OCI-LY7 (cell line): ENCODE measurements at regions not wholly inside any gene's neighbourhood (a gene's known extent, or its start where the extent isn't known, plus 50 kb on each side); places are given as distances from the start of the nearest gene placed in this dataset.

Experiments used
- BruUV-seq: library from RNA; stranded (reverse); fragments of 400-500 nt; replicated peaks from 2 replicates; lab custom pipeline; 2021; lab: Mats Ljungman, UMichigan
- CTCF ChIA-PET: fragments of 300-600 bp; sonication (Branson Sonifier 250); formaldehyde crosslinking; loops from one replicate; lab custom pipeline; 2022; ENCODE audit warnings: antibody characterized with exemption; ENCODE audit not compliant: unreplicated experiment; lab: Charles Lee
- POLR2A ChIA-PET: fragments of 300-600 bp; sonication (Branson Sonifier 250); formaldehyde crosslinking; loops from one replicate; lab custom pipeline; 2022; ENCODE audit warnings: antibody characterized with exemption; lab: Charles Lee
- DNase-seq: peaks from one replicate; pipeline ENCODE4 v3.0.0-alpha.2; 2015; ENCODE audit warnings: low spot score
- H2AFZ ChIP-seq: fragments of 200-600 bp; sonication (generic), shearing (Covaris generic); 2 replicates; pipeline ENCODE4 v1.6.1; 2014; ENCODE audit warnings: mild to moderate bottlenecking, antibody characterized with exemption, low read length, moderate library complexity
- H3K27ac ChIP-seq: fragments of 200-600 bp; sonication (generic); 2 replicates; pipeline ENCODE4 v1.5.1; 2014; ENCODE audit warnings: mixed run types, low read depth, mild to moderate bottlenecking, moderate library complexity, low read length, inconsistent platforms; ENCODE audit not compliant: poor library complexity, severe bottlenecking
- H3K36me3 ChIP-seq: fragments of 200-600 bp; sonication (generic); 2 replicates; pipeline ENCODE4 v1.6.1; 2014; ENCODE audit warnings: mild to moderate bottlenecking, antibody characterized with exemption, low read length, moderate library complexity, mixed read lengths; ENCODE audit not compliant: insufficient read depth
- H3K4me1 ChIP-seq: fragments of 200-600 bp; sonication (generic); 2 replicates; pipeline ENCODE4 v1.5.1; 2014; ENCODE audit warnings: mild to moderate bottlenecking, low read length; ENCODE audit not compliant: insufficient read depth, poor library complexity, severe bottlenecking
- H3K4me2 ChIP-seq: fragments of 200-600 bp; sonication (generic); 2 replicates; pipeline ENCODE4 v1.6.1; 2014; ENCODE audit warnings: mild to moderate bottlenecking, low read length
- H3K4me3 ChIP-seq: fragments of 200-600 bp; sonication (generic); 2 replicates; pipeline ENCODE4 v1.5.1; 2014; ENCODE audit warnings: mild to moderate bottlenecking, low read depth, low read length; ENCODE audit not compliant: poor library complexity, severe bottlenecking
- H3K79me2 ChIP-seq: fragments of 200-600 bp; sonication (generic); 2 replicates; pipeline ENCODE4 v1.6.1; 2016; ENCODE audit warnings: low read depth, mild to moderate bottlenecking, low read length, moderate library complexity, mixed read lengths; ENCODE audit not compliant: insufficient read depth
- H3K9me2 ChIP-seq: fragments of 200-600 bp; sonication (generic); 2 replicates; pipeline ENCODE4 v1.6.1; 2016; ENCODE audit warnings: mild to moderate bottlenecking, low read length, mixed read lengths; ENCODE audit not compliant: insufficient read depth
- H3K9me3 ChIP-seq: fragments of 200-600 bp; sonication (generic); 2 replicates; pipeline ENCODE4 v1.6.1; 2014; ENCODE audit warnings: mild to moderate bottlenecking, mixed run types, low read length, mixed read lengths
- H4K20me1 ChIP-seq: fragments of 200-600 bp; sonication (generic); 2 replicates; pipeline ENCODE4 v1.6.1; 2014; ENCODE audit warnings: mild to moderate bottlenecking, antibody characterized with exemption, low read length, moderate library complexity, mixed read lengths; ENCODE audit not compliant: insufficient read depth
- EZH2phosphoT487 ChIP-seq: fragments of 200-600 bp; sonication (generic); IDR thresholded peaks from 2 replicates; pipeline ENCODE4 v1.6.1; 2018; ENCODE audit warnings: low read depth, borderline replicate concordance, mild to moderate bottlenecking, mixed run types, antibody characterized with exemption, low read length, moderate library complexity, mixed read lengths
- intact Hi-C: fragments of 100-400 bp; cut with micrococcal nuclease; formaldehyde crosslinking; loops from one replicate; pipeline ENCODE4 v1.10.0; 2022; ENCODE audit not compliant: unreplicated experiment
- TF ChIP-seq, protein P1 (sequence below): fragments of 200-600 bp; sonication (generic); conservative IDR thresholded peaks from 2 replicates; pipeline ENCODE4 v1.5.1; 2014; ENCODE audit warnings: mild to moderate bottlenecking, antibody characterized with exemption, low read length, moderate library complexity, mixed read lengths

DNA sequence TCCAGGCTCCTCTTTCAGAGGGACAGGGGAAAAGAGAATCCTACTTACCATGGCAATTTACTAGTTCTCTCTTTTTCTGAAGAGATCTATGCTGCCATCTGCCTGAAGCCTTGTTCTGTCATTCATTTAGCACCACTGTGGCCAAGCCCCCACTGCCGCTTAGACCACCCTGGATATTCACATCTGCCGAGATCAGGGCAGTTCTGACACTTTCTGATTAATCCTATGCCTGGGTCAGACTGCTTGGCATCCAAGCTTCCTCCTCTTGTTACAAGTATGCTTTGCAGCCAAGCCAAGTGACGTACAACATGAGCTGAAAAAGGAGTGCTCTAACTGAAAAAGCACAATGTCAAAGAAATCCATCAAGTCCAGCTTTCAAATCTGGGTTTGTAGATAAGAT is 332.6 kb downstream of the SUCLG1 start:
- Histone ChIP-seq H3K4me2 (no peak overlapping the region), H3K4me3 (no peak overlapping the region), H3K27ac (no peak overlapping the region), H3K9me3 (no peaks in the 10 kb centered on the region), H3K4me1 (no peaks in the 10 kb centered on the region), H4K20me1 (no peaks in the 10 kb centered on the region), H3K36me3 (no peaks in the 10 kb centered on the region), H3K9me2 (no peaks in the 10 kb centered on the region), H3K79me2 (no peaks in the 10 kb centered on the region), H2AFZ (no peak overlapping the region)
- no peak for DNase-seq
- TF ChIP-seq EZH2phosphoT487, result no peak
- TF ChIP-seq, protein P1, sequence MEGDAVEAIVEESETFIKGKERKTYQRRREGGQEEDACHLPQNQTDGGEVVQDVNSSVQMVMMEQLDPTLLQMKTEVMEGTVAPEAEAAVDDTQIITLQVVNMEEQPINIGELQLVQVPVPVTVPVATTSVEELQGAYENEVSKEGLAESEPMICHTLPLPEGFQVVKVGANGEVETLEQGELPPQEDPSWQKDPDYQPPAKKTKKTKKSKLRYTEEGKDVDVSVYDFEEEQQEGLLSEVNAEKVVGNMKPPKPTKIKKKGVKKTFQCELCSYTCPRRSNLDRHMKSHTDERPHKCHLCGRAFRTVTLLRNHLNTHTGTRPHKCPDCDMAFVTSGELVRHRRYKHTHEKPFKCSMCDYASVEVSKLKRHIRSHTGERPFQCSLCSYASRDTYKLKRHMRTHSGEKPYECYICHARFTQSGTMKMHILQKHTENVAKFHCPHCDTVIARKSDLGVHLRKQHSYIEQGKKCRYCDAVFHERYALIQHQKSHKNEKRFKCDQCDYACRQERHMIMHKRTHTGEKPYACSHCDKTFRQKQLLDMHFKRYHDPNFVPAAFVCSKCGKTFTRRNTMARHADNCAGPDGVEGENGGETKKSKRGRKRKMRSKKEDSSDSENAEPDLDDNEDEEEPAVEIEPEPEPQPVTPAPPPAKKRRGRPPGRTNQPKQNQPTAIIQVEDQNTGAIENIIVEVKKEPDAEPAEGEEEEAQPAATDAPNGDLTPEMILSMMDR, result no peak
- POLR2A ChIA-PET, result interaction anchor here (0.9 kb wide), 1 partner anchor 1268 kb away, joined by 3 read pairs; no protein-coding TSS in a partner anchor
- CTCF ChIA-PET, result no interaction called here
- no TSS peak for BruUV-seq
- intact Hi-C loops, result no loop called here

- Histone ChIP-seq H3K27ac (no peak overlapping the region), H3K4me2 (no peak overlapping the region), H3K4me3 (no peak overlapping the region), H3K79me2 (no peaks in the 10 kb centered on the region), H2AFZ (no peak overlapping the region), H3K9me3 (no peaks in the 10 kb centered on the region), H3K36me3 (no peaks in the 10 kb centered on the region), H4K20me1 (no peaks in the 10 kb centered on the region), H3K9me2 (no peaks in the 10 kb centered on the region), H3K4me1 (no peaks in the 10 kb centered on the region)
- BruUV-seq, result no TSS peak
- CTCF ChIA-PET, result no interaction called here
- POLR2A ChIA-PET, result interaction anchor here (0.9 kb wide), 1 partner anchor 1268 kb away, joined by 3 read pairs; no protein-coding TSS in a partner anchor
- TF ChIP-seq, protein P1, result no peak
- no peak for TF ChIP-seq EZH2phosphoT487
- DNase-seq, result no peak
- intact Hi-C loops, result no loop called here
Measured at GRCh38 chr2:84126084-84126483, 333.0 kb downstream of the SUCLG1 start.

DNA sequence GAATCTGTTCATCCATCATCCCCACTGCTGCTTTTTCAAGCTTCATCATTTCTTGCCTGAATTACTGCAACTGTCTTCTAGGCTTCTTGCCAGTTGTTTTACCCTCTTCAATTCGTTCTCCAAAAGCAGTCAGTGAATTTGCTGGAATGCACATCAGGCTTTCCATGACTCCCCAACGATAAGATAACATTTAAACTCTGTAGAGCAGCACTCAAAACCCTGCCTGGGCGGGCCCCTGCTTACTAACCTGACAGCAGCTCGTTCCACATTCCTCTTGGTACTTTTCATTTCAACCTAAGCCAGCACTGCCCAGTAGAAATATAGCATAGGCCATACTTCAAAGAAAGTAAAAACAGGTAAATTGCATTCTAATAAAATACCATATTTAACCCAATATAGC is 342.9 kb downstream of the SUCLG1 start:
- no peak overlapping the region for H3K4me2 ChIP-seq
- intact Hi-C loops, result no loop called here
- H3K9me2 ChIP-seq, result no peaks in the 10 kb centered on the region
- DNase-seq, result no peak
- H3K79me2 ChIP-seq, result no peaks in the 10 kb centered on the region
- no peaks in the 10 kb centered on the region for H3K9me3 ChIP-seq
- no peak overlapping the region for H3K4me3 ChIP-seq
- H3K4me1 ChIP-seq, result no peaks in the 10 kb centered on the region
- no peaks in the 10 kb centered on the region for H4K20me1 ChIP-seq
- no peak overlapping the region for H3K27ac ChIP-seq
- ChIA-PET POLR2A (no interaction called here), CTCF (no interaction called here)
- no TSS peak for BruUV-seq
- no peaks in the 10 kb centered on the region for H3K36me3 ChIP-seq
- TF ChIP-seq, protein P1, result no peak
- no peak for TF ChIP-seq EZH2phosphoT487
- no peak overlapping the region for H2AFZ ChIP-seq
